Muscle layer of duodenum (tissue), 2 donors: ENCODE measurements at regions not wholly inside any gene's neighbourhood (a gene's known extent, or its start where the extent isn't known, plus 50 kb on each side); places are given as distances from the start of the nearest gene placed in this dataset.
"Not testable (repeated sequence)": the region's sequence is repeated elsewhere in the genome, so short reads cannot be mapped to it uniquely, and the experiment has no call there.

Experiments used
- H3K27ac ChIP-seq: one replicate; pipeline ENCODE4 v1.7.0; 2013; ENCODE audit warnings: mild to moderate bottlenecking, low read length
- H3K27me3 ChIP-seq: one replicate; pipeline ENCODE4 v1.7.0; 2013; ENCODE audit warnings: low read depth, mild to moderate bottlenecking, control low read depth, low read length
- H3K36me3 ChIP-seq, 2 donors: one replicate each; pipeline ENCODE4 v1.7.0; 2013; ENCODE audit warnings: low read length in 2 of 2, control low read depth in 1 of 2, mild to moderate bottlenecking in 1 of 2; ENCODE audit not compliant: insufficient read depth in 2 of 2, control insufficient read depth in 1 of 2
- H3K4me1 ChIP-seq, 2 donors: one replicate each; pipeline ENCODE4 v1.7.0; 2013; ENCODE audit warnings: low read length in 2 of 2, mild to moderate bottlenecking in 2 of 2, control low read depth in 1 of 2, moderate library complexity in 1 of 2; ENCODE audit not compliant: insufficient read depth in 2 of 2, control insufficient read depth in 1 of 2
- H3K4me3 ChIP-seq, 2 donors: one replicate each; pipeline ENCODE4 v1.7.0; 2013; ENCODE audit warnings: low read length in 2 of 2, low read depth in 1 of 2, mild to moderate bottlenecking in 1 of 2
- H3K9me3 ChIP-seq, 2 donors: one replicate each; pipeline ENCODE4 v1.7.0; 2013; ENCODE audit warnings: low read length in 2 of 2, control low read depth in 1 of 2, mild to moderate bottlenecking in 1 of 2; ENCODE audit not compliant: control insufficient read depth in 1 of 2
- donor health status: healthy.

DNA sequence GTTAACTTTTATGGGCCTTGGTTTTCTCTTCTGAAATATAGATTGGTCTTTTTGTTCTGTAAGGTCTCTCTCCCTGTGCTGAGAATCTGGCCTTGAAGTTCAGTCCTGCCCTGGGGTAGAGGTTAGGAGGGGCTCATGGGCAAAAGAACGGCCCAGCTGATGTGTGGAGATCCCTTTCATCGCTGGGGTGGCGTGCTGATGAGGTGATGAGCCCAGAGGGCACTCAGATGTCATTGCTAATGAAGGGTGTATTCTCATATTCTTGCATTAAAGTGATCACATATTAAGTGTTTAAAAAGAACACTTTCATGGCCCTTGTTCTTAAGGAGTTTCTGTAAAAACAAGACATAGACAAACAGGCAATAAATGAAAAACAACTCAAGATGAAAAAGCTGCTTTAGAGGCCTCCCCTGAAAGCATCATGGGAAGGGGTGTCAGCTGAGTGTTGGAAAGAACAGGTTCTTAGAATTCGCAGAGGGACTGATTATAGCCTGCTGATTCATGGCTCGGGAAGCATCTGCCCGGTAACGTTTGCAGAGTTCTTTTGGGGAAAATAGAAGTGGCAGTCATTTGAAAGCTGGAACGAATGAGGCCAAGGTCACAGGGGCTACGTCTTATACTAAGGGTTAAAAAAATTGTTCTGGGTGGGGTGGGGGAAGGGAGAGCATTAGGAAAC, 72.5 kb upstream of the GPR158 start:
- Histone ChIP-seq H3K27ac (no peak overlapping the region), H3K9me3 (no peaks in the 10 kb centered on the region), H3K27me3 (no peaks in the 10 kb centered on the region), H3K36me3 (no peaks in the 10 kb centered on the region), H3K4me1 (no peaks in the 10 kb centered on the region), H3K4me3 (no peak overlapping the region)

DNA sequence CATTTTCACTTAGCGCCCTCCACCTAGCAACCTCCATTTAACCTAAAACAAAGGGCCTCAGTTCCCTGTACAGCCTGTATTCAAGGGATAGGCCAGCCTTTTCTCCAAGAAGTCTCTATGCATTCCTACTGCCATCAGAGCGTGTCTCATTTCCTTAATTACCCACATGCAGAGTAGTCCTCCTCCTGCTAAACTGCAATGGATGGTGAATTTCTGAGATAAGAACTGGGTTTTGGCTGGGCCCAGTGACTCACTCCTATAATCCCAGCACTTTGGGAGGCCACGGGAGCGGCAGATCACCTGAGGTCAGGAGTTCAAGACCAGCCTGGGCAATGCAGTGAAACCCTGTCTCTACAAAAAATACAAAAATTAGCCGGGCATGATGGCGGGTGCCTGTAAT, 71.1 kb upstream of the GPR158 start:
- Histone ChIP-seq H3K36me3 (no peaks in the 10 kb centered on the region), H3K27ac (no peak overlapping the region), H3K9me3 (no peaks in the 10 kb centered on the region), H3K4me3 (no peak overlapping the region), H3K27me3 (no peaks in the 10 kb centered on the region), H3K4me1 (no peaks in the 10 kb centered on the region)

DNA sequence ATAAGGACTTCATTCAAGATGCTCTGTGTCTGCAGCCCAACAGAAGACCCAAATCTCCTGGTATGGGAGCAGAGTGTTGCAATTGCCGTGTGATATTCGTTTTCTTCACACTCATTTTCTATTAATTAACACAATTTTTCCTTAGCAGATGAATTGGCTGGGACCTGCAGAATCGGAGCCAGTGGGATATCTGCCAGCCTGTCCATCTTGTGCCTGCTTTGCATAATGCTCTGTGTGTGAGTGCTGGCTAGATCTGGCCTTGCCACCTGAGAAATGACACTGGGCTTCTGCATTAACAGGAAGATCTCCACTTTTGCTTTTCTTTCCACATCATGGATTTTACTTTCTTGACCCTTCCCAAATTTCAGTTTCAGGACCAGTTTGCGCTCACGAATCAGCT, 70.4 kb upstream of the GPR158 start:
- H3K4me3 ChIP-seq, result no peak overlapping the region
- no peak overlapping the region for H3K27ac ChIP-seq
- H3K36me3 ChIP-seq, result no peaks in the 10 kb centered on the region
- no peaks in the 10 kb centered on the region for H3K9me3 ChIP-seq
- no peaks in the 10 kb centered on the region for H3K27me3 ChIP-seq
- no peaks in the 10 kb centered on the region for H3K4me1 ChIP-seq

DNA sequence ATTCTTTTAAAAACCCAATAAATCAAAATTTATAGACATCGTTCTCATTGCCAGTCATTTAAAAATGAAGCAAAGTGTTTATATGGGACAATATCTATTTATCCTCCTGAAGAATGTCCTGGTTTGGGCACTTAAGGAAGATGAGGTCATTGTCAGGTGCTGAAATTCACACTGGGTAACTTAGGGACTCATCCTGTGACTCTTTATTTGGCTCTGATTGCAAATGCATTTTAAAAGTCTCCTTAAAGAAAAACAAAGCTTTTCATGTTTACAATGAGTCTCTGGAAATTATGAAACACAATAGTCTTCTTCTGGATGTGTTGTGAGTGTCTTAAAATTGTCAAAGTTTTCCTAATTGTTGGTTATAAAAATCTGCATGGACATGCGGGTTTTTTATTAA, 69.5 kb upstream of the GPR158 start:
- Histone ChIP-seq H3K4me3 (no peak overlapping the region), H3K27me3 (no peaks in the 10 kb centered on the region), H3K4me1 (no peaks in the 10 kb centered on the region), H3K36me3 (no peaks in the 10 kb centered on the region), H3K9me3 (no peaks in the 10 kb centered on the region), H3K27ac (no peak overlapping the region)

DNA sequence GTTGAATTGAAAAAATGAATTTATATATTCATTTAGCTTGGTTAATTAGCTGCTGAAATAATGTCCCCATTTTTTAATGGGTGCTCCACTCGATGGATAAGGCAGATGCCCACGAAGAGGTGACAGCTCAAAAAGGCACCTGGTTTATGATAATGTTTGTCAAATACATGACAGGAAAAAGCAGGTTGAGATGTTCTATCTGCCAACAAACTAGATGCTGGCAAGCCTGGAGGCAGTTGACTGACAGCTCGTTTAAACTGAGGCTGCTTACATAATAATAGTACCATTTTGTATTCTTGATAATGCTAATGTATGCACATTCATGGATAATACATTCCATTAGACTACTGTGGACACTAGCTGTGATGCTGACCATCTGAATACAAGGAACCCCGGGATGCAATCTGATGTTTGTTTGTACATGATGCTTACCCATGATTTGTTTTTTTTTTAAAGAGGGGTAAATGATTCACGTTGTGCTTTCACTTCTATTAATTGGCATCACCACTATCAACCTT, 69.0 kb upstream of the GPR158 start:
- Histone ChIP-seq H3K9me3 (no peaks in the 10 kb centered on the region), H3K4me3 (no peak overlapping the region), H3K36me3 (no peaks in the 10 kb centered on the region), H3K27ac (no peak overlapping the region), H3K4me1 (no peaks in the 10 kb centered on the region), H3K27me3 (no peaks in the 10 kb centered on the region)

DNA sequence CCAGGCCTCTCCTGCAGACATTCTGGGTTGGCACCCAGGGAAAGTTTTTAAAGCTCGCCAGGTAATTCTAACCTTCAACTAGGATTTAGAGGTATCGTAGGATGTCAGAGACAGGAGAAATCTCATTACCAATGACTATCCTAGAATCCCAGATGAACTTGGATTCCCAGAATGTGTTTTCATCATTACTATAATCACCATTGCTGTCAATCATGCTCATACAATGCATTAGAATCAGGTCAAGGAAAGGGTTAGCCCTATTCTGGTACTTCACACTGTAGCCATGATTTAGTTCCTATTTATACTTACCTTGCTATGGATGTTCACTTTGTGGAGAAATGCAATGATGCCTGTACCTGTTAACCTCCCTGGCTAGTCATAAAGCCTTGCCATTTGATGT, 67.0 kb upstream of the GPR158 start:
- H3K36me3 ChIP-seq, result no peaks in the 10 kb centered on the region
- no peaks in the 10 kb centered on the region for H3K9me3 ChIP-seq
- H3K27me3 ChIP-seq, result no peaks in the 10 kb centered on the region
- H3K27ac ChIP-seq, result no peak overlapping the region
- no peaks in the 10 kb centered on the region for H3K4me1 ChIP-seq
- no peak overlapping the region for H3K4me3 ChIP-seq

DNA sequence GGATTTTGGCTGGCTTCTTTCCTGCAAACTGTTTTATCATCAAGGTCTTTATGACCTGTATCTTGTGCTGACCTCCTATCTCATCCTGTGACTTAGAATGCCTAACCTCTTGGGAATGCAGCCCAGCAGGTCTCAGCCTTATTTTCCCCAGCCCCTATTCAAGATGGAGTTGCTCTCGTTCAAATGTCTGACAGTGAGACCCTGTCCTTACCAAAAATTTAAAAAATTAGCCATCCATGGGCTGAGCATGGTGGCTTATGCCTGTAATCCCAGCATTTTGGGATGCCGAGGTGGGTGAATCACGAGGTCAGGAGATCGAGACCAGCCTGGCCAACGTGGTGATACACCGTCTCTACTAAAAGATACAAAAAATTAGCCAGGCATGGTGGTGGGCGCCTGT, 64.9 kb upstream of the GPR158 start:
- H3K27me3 ChIP-seq, H3K36me3 ChIP-seq, H3K4me3 ChIP-seq, H3K9me3 ChIP-seq, H3K4me1 ChIP-seq, H3K27ac ChIP-seq: not testable (repeated sequence)

DNA sequence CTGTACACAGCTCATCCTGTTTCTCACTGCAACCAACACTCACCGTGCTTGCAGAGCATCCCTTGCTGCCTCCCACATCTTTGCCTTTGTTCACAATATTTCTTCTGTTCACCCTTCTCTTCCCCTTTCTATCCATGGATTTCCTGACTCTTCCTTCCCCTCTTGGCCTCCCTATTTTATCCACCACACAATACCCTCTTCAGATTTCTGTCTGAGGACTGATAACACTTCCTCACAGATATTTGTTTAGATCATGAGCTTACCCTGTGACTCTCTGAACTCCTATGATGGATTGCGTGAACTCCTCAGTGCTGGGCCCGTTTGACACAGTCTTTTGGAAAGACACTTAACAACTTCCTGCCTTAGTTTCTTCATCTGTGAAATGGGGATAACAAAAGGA, 62.8 kb upstream of the GPR158 start:
- no peak overlapping the region for H3K4me3 ChIP-seq
- no peak overlapping the region for H3K27ac ChIP-seq
- peaks cover 0 to 5% of the 10 kb centered on the region in 2 donors for H3K4me1 ChIP-seq
- H3K9me3 ChIP-seq, result no peaks in the 10 kb centered on the region
- H3K36me3 ChIP-seq, result no peaks in the 10 kb centered on the region
- H3K27me3 ChIP-seq, result no peaks in the 10 kb centered on the region

DNA sequence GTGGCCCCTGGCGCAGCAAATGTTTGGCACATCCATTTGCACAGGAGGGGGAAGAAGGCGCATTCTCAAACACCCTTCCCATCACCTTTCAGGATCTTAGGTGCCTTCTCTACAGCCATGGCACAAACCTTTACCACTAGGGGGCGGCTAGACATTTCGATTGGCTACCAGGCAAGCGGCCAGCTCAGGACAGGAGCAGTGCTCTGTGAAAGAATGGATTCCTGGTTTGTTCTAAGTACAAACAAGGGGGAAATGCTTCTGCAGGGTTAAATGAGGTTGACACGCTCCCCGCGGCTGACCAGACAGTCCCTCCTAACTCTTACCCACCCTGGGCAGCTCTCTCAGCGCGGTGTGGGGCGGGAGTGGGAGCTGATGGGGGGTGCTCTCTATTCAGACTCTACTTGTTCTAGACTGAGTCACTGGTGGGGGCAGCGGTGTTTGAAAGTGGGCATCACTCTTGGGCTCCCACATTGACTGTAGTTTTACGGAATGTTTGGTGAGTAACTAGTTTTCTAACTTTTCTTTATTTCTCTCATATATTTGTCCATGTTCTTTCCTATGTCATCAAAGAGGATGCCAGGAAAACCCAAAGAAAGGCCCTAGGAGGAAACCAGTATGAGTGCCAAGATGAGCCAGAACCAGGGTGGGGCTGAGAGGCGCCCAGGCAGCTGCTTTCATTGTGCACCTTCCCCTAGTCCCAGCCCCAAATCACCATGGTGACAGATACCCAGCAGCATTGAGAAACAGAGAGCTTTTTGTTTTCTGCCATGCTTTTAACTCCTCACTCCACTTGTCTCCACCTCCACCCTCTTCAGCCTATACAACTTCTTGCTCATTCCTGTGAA, 61.4 kb upstream of the GPR158 start:
- Histone ChIP-seq H3K36me3 (no peaks in the 10 kb centered on the region), H3K4me1 (peaks cover 0 to 5% of the 10 kb centered on the region in 2 donors), H3K27me3 (no peaks in the 10 kb centered on the region), H3K4me3 (no peak overlapping the region), H3K27ac (no peak overlapping the region), H3K9me3 (no peaks in the 10 kb centered on the region)

DNA sequence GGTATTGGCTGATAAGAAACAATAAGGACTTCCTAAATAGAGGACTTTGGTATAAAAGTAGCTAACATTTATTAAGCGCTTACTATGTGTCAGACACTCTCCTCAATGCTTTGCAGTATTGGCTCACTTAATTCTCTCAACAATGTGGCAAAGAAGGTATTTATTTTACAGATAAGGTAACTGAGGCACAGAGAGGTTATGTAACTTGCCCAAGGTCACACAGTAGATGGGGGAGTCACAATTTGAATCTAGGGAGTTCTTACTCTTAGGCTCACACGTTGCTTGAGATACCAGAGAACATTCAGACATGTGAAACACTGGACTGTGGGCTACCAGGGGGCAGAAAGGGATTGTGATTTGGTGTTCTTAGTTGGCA, 60.8 kb upstream of the GPR158 start:
- H3K4me1 ChIP-seq, result peaks cover 0 to 5% of the 10 kb centered on the region in 2 donors
- H3K36me3 ChIP-seq, result no peaks in the 10 kb centered on the region
- no peaks in the 10 kb centered on the region for H3K27me3 ChIP-seq
- no peak overlapping the region for H3K27ac ChIP-seq
- H3K9me3 ChIP-seq, result no peaks in the 10 kb centered on the region
- H3K4me3 ChIP-seq, result no peak overlapping the region

DNA sequence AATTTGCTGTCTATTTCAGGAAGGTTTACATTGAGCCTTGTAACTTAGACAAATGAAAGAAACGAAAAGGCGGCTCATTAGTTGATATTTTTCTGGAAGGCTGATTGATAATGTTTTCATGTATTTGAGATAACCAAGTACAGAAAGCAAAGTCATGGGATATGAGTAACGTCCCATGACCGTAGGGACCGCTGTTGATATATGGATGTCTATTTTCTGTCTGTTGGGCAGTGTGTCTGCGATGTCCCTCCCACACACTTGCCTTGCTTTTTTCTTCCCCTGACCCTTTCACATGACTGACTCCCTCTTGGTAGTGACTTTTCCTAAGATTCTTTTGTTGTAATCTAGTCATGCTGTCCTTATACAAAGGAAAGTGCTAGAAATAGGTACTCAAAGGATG, 57.0 kb upstream of the GPR158 start:
- no peak overlapping the region for H3K4me3 ChIP-seq
- H3K36me3 ChIP-seq, result no peaks in the 10 kb centered on the region
- no peaks in the 10 kb centered on the region for H3K9me3 ChIP-seq
- no peak overlapping the region for H3K27ac ChIP-seq
- peaks cover 0 to 5% of the 10 kb centered on the region in 2 donors for H3K4me1 ChIP-seq
- no peaks in the 10 kb centered on the region for H3K27me3 ChIP-seq
